ENCODE measurements at regions not wholly inside any gene's neighbourhood (a gene's known extent, or its start where the extent isn't known, plus 50 kb on each side); places are given as distances from the start of the nearest gene placed in this dataset.
"Not testable (repeated sequence)": the region's sequence is repeated elsewhere in the genome, so short reads cannot be mapped to it uniquely, and the experiment has no call there.

- no peak overlapping the region for H3K4me3 ChIP-seq (ENCODE audit: insufficient read depth, low read length, poor library complexity, severe bottlenecking)
- no peak overlapping the region for H3K27ac ChIP-seq (ENCODE audit: low read depth, low read length)
- no peaks in the 10 kb centered on the region for H3F3A ChIP-seq (ENCODE audit: insufficient read depth)
- no peaks in the 10 kb centered on the region for H3K9me3 ChIP-seq (ENCODE audit: insufficient read depth, low read length)
- no peak overlapping the region for H3K9ac ChIP-seq (ENCODE audit: low read length)
- no peaks in the 10 kb centered on the region for H3K27me3 ChIP-seq (ENCODE audit: low read length)
- H2AFZ ChIP-seq (ENCODE audit: low read depth, low read length, severe bottlenecking) = no peak overlapping the region
- no peaks in the 10 kb centered on the region; the same call in 1 of the 2 replicates for H3K9me2 ChIP-seq (replicated peaks; ENCODE audit: insufficient read depth, low read length)
- H3K79me2 ChIP-seq (ENCODE audit: insufficient read depth, low read length) = no peaks in the 10 kb centered on the region
- H3K36me3 ChIP-seq (ENCODE audit: low read length) = no peaks in the 10 kb centered on the region
- H4K20me1 ChIP-seq (ENCODE audit: low read depth, low read length) = no peaks in the 10 kb centered on the region
- H3K4me2 ChIP-seq (ENCODE audit: low read depth, low read length, poor library complexity, severe bottlenecking) = no peak overlapping the region
- TF ChIP-seq EZH2phosphoT487 (conservative IDR thresholded peaks at IDR 0.05; ENCODE audit: low read length) (no peak), CTCF (IDR thresholded peaks at IDR 0.05; ENCODE audit: insufficient read depth, low read length, poor library complexity, severe bottlenecking) (no peak)
Measured at GRCh38 chr2:82199493-82199852, 1894.9 kb upstream of the LRRTM1 start.

GRCh38 chr2:82198809-82199492 is 1894.4 kb upstream of the LRRTM1 start:
- no peak overlapping the region for H2AFZ ChIP-seq (ENCODE audit: low read depth, low read length, severe bottlenecking)
- no peaks in the 10 kb centered on the region for H3F3A ChIP-seq (ENCODE audit: insufficient read depth)
- no peaks in the 10 kb centered on the region for H4K20me1 ChIP-seq (ENCODE audit: low read depth, low read length)
- H3K27ac ChIP-seq (ENCODE audit: low read depth, low read length) = no peak overlapping the region
- no peaks in the 10 kb centered on the region for H3K9me3 ChIP-seq (ENCODE audit: insufficient read depth, low read length)
- no peak for TF ChIP-seq CTCF (IDR thresholded peaks at IDR 0.05; ENCODE audit: insufficient read depth, low read length, poor library complexity, severe bottlenecking)
- no peak for TF ChIP-seq EZH2phosphoT487 (conservative IDR thresholded peaks at IDR 0.05; ENCODE audit: low read length)
- H3K36me3 ChIP-seq (ENCODE audit: low read length) = no peaks in the 10 kb centered on the region
- no peaks in the 10 kb centered on the region; the same call in 1 of the 2 replicates for H3K9me2 ChIP-seq (replicated peaks; ENCODE audit: insufficient read depth, low read length)
- H3K4me2 ChIP-seq (ENCODE audit: low read depth, low read length, poor library complexity, severe bottlenecking) = no peak overlapping the region
- no peaks in the 10 kb centered on the region for H3K79me2 ChIP-seq (ENCODE audit: insufficient read depth, low read length)
- no peak overlapping the region for H3K9ac ChIP-seq (ENCODE audit: low read length)
- H3K4me3 ChIP-seq (ENCODE audit: insufficient read depth, low read length, poor library complexity, severe bottlenecking) = no peak overlapping the region
- H3K27me3 ChIP-seq (ENCODE audit: low read length) = no peaks in the 10 kb centered on the region

GRCh38 chr2:82182270-82182669 is 1877.7 kb upstream of the LRRTM1 start:
- Histone ChIP-seq H3K9me2 (replicated peaks; ENCODE audit: insufficient read depth, low read length) (no peaks in the 10 kb centered on the region), H3K9ac (ENCODE audit: low read length) (no peak overlapping the region), H4K20me1 (ENCODE audit: low read depth, low read length) (no peaks in the 10 kb centered on the region)

GRCh38 chr2:82175210-82175609 is 1870.7 kb upstream of the LRRTM1 start:
- H3K27me3 ChIP-seq (ENCODE audit: low read length); H3K79me2 ChIP-seq (ENCODE audit: insufficient read depth, low read length); H3K4me3 ChIP-seq (ENCODE audit: insufficient read depth, low read length, poor library complexity, severe bottlenecking); H3K4me2 ChIP-seq (ENCODE audit: low read depth, low read length, poor library complexity, severe bottlenecking); H3F3A ChIP-seq (ENCODE audit: insufficient read depth); H4K20me1 ChIP-seq (ENCODE audit: low read depth, low read length); H3K9ac ChIP-seq (ENCODE audit: low read length); H3K27ac ChIP-seq (ENCODE audit: low read depth, low read length); H3K9me3 ChIP-seq (ENCODE audit: insufficient read depth, low read length); H2AFZ ChIP-seq (ENCODE audit: low read depth, low read length, severe bottlenecking); H3K9me2 ChIP-seq (replicated peaks; ENCODE audit: insufficient read depth, low read length); H3K36me3 ChIP-seq (ENCODE audit: low read length): not testable (repeated sequence)

More at GRCh38 chr2:82182270-82182669, 1877.7 kb upstream of the LRRTM1 start:
- H3K27ac ChIP-seq (ENCODE audit: low read depth, low read length) = no peak overlapping the region
- H3K36me3 ChIP-seq (ENCODE audit: low read length) = no peaks in the 10 kb centered on the region
- H3K79me2 ChIP-seq (ENCODE audit: insufficient read depth, low read length) = no peaks in the 10 kb centered on the region
- no peak for TF ChIP-seq EZH2phosphoT487 (conservative IDR thresholded peaks at IDR 0.05; ENCODE audit: low read length)
- TF ChIP-seq CTCF (IDR thresholded peaks at IDR 0.05; ENCODE audit: insufficient read depth, low read length, poor library complexity, severe bottlenecking) = no peak
- H3F3A ChIP-seq (ENCODE audit: insufficient read depth) = no peaks in the 10 kb centered on the region
- H3K27me3 ChIP-seq (ENCODE audit: low read length) = no peaks in the 10 kb centered on the region
- H3K4me2 ChIP-seq (ENCODE audit: low read depth, low read length, poor library complexity, severe bottlenecking) = no peak overlapping the region
- no peaks in the 10 kb centered on the region for H3K9me3 ChIP-seq (ENCODE audit: insufficient read depth, low read length)
- no peak overlapping the region for H3K4me3 ChIP-seq (ENCODE audit: insufficient read depth, low read length, poor library complexity, severe bottlenecking)
- no peak overlapping the region for H2AFZ ChIP-seq (ENCODE audit: low read depth, low read length, severe bottlenecking)

Measured in SU-DHL-6 (cell line).